ENCODE measurements at regions not wholly inside any gene's neighbourhood (a gene's known extent, or its start where the extent isn't known, plus 50 kb on each side); places are given as distances from the start of the nearest gene placed in this dataset.
A peak's percentile ranks its signal among the peaks of the same experiment; 100 is the strongest.

DNA sequence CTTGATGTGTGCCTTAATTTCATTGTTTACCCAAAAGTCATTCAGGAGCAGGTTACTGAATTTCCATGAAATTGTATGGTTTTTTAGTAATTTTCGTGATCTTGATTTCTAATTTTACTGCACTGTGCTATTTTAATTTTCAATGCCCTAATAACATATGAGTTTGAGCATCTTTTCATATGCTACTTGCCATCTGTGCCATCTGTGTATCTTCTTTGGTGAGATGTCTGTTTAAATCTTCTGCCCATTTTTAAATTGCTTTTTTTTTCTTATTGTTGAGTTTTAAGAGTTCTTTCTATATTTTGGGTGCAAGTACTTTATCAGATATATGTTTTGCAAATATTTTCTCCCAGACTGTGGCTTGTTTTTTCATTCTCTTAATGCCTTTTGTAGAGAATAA is 165.9 kb downstream of the ST6GAL2 start:
- no peak for DNase-seq

DNA sequence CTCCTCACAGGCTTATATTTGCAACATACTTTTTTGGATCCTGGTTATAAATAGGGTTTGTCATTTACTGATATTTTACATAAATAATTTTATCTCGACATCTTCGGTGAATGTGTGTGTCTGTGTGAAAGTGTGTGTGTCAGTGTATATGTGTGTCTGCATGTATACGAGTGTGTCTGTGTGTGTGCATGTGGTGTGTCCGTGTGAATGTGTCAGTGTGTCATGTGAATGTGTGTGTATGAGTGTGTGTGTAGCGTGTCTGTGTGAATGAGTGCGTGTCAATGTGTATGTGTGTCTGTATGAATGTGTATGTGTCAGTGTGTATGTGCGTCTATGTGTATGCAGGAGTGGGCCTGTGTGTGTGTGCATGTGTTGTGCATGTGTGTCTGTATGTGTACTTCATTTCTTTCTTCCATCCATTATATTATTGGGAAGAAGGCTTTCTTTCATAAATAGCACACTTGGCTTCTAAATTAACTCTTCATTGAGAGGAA is 161.6 kb downstream of the ST6GAL2 start:
- DNase-seq, result no peak

DNA sequence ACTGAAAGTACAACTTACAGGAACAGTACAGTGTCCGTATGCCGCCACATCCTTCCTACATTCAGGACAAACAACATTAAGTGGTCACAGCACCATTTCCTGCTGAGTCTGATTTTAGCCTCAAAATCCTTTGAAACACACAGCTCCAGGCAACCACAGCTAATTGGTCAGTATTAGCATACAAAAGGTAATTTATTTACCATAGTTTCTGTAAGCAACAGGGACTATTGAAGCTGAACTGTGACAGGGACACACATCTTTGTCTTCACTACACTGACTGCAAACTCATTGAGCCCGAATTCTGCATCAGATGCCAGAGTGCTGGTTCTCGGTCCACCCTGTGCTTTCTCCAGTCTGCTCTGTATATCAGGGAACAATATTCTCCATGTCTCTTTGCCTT is 151.8 kb downstream of the ST6GAL2 start:
- DNase-seq, result peak in 1 of 2 experiments; percentile 49

DNA sequence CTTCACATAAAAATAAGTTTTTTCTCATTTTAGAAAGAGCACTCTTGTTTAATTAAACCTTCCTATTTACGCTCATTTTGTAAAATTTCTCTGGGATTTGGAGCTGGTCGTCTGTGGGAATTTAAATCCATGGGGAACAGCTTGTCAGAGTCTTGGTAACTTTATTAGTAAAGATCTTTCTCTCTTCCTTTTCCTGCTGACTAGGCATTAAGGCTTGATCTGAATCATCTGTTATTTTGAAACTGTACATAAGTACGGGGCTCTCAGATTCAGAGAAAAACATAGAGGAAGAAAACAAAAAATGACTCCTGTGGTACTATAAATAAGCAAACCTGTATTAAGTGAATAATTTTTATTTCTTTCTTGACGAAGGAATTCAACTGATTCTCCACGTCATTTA is 150.2 kb downstream of the ST6GAL2 start:
- no peak for DNase-seq

DNA sequence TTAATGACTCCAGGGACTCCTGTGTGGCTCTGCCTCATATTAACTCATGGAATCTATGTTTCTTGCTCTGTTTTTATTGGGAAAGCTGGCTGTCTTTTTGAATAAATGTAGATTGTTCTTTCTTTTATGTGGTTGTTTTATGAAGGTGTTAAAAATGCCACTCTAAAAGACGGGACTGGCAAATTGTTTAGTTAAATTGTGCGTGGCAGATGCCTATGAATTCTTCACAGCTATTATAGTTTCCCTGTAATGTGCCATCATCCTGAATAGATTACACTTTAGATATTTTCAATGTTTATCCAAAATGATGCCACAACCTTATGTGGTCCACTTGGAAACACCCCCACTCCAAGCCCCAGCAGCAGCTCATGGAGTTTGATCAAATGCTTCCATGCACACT is 149.7 kb downstream of the ST6GAL2 start:
- no peak for DNase-seq

DNA sequence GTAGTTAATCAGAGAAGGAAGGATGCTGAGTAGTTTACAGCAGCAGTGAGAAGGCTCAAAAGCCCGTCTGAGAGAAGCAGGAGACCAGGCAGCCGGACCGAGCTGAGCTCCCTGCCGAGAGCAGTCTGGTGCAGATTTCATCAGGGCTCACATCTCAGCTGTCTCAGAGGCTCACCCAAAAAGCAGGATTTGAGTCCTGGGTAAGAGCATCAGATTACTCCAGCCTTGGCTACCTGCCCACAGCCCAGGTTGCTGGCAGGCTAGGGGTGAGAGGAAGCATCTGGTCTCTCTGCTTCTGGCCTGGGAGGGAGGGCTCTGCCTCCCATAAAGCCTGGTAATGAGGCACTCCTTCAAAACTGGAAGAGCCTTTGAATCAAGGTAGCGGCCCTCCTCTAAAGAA is 140.5 kb downstream of the ST6GAL2 start:
- peak; percentile 80 to 91 for DNase-seq

DNA sequence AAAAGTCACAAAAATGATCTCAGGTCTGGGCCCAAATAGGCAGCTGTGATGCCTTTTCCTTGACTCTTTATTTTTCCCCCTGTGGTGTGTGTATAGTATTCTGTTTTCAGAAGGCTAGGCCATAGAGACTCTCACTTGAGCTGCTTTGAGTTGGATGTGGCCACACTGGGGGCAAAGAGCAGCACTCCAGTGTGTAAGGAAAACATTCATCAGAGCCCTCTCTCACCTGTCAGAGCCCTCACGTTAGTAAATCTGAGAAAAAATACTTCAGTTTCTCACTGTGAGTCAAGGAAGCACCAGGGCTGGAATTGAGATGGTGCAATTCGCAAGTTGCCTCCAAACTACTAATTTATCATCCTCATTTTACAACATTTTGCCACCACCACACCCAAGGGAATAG is 136.1 kb downstream of the ST6GAL2 start:
- no peak for DNase-seq

All from NCI-H2081 (cell line).